SK-N-DZ (cell line): ENCODE measurements at regions not wholly inside any gene's neighbourhood (a gene's known extent, or its start where the extent isn't known, plus 50 kb on each side); places are given as distances from the start of the nearest gene placed in this dataset.

Experiments used
- DNase-seq: peaks from one replicate; pipeline ENCODE4 v3.0.0-alpha.2; 2015; ENCODE audit warnings: low spot score

- no peak for DNase-seq
Observed at GRCh38 chr14:36465178-36465577, 54.9 kb downstream of the NKX2-1 start.

- no peak for DNase-seq
Observed at GRCh38 chr14:36462890-36463289, 57.1 kb downstream of the NKX2-1 start.

GRCh38 chr14:36455241-36455627 lies 64.8 kb downstream of the NKX2-1 start:
- no peak for DNase-seq

GRCh38 chr14:36454599-36455240 lies 65.3 kb downstream of the NKX2-1 start:
- no peak for DNase-seq

- no peak for DNase-seq
Observed at GRCh38 chr14:36452860-36453259, 67.2 kb downstream of the NKX2-1 start.

- DNase-seq, result no peak
Observed at GRCh38 chr14:36451310-36452065, 68.5 kb downstream of the NKX2-1 start.

GRCh38 chr14:36450550-36450949 lies 69.5 kb downstream of the NKX2-1 start:
- DNase-seq, result no peak

GRCh38 chr14:36449903-36450302 lies 70.1 kb downstream of the NKX2-1 start:
- DNase-seq, result no peak

- no peak for DNase-seq
Observed at GRCh38 chr14:36443374-36443773, 76.7 kb downstream of the NKX2-1 start.

- no peak for DNase-seq
Observed at GRCh38 chr14:36442824-36443241, 77.2 kb downstream of the NKX2-1 start.

- no peak for DNase-seq
Observed at GRCh38 chr14:36441283-36441682, 78.7 kb downstream of the NKX2-1 start.

- DNase-seq, result no peak
Observed at GRCh38 chr14:36439766-36440165, 80.3 kb downstream of the NKX2-1 start.

GRCh38 chr14:36438883-36439282 lies 81.1 kb downstream of the NKX2-1 start:
- DNase-seq, result no peak

- DNase-seq, result no peak
Observed at GRCh38 chr14:36430662-36431084, 89.4 kb downstream of the NKX2-1 start.

GRCh38 chr14:36430169-36430568 lies 89.9 kb downstream of the NKX2-1 start:
- no peak for DNase-seq

GRCh38 chr14:36429692-36430091 lies 90.3 kb downstream of the NKX2-1 start:
- DNase-seq, result no peak

- no peak for DNase-seq
Observed at GRCh38 chr14:36428350-36428749, 91.7 kb downstream of the NKX2-1 start.

GRCh38 chr14:36426836-36427235 lies 93.2 kb downstream of the NKX2-1 start:
- no peak for DNase-seq

- no peak for DNase-seq
Observed at GRCh38 chr14:36426113-36426512, 93.9 kb downstream of the NKX2-1 start.

GRCh38 chr14:36424478-36425102 lies 95.4 kb downstream of the NKX2-1 start:
- no peak for DNase-seq

- DNase-seq, result no peak
Observed at GRCh38 chr14:36423430-36423829, 96.6 kb downstream of the NKX2-1 start.

- DNase-seq, result no peak
Observed at GRCh38 chr14:36420149-36420687, 99.8 kb upstream of the MBIP start.

GRCh38 chr14:36418937-36419336 lies 98.5 kb upstream of the MBIP start:
- no peak for DNase-seq
